AG04449 (cell line): ENCODE measurements at regions not wholly inside any gene's neighbourhood (a gene's known extent, or its start where the extent isn't known, plus 50 kb on each side); places are given as distances from the start of the nearest gene placed in this dataset.

Experiments used
- CTCF ChIA-PET: fragments of 350-600 bp; formaldehyde crosslinking; extraction: SDS; loops from one replicate; lab custom pipeline; 2021; ENCODE audit warnings: antibody characterized with exemption; lab: Yijun Ruan, JAX
- POLR2A ChIA-PET: fragments of 400-600, 350-600 bp; formaldehyde crosslinking; extraction: SDS; loops from one replicate; lab custom pipeline; 2020; ENCODE audit warnings: antibody characterized with exemption, inconsistent platforms; lab: Yijun Ruan, JAX
- DNase-seq: peaks from one replicate; pipeline ENCODE4 v3.0.0-alpha.2; 2010; ENCODE audit warnings: low read depth, low spot score
- H3K4me3 ChIP-seq: 2 replicates; pipeline ENCODE4 v1.5.1; 2011; ENCODE audit warnings: low read depth, mild to moderate bottlenecking, control low read depth, low read length
- TF ChIP-seq, protein P1 (sequence below): IDR thresholded peaks from one replicate; pipeline ENCODE4 v1.5.1; 2011; ENCODE audit warnings: mild to moderate bottlenecking, moderate library complexity, low read length, control low read depth, inconsistent platforms; ENCODE audit not compliant: insufficient read depth; ENCODE audit errors: missing control alignments

DNA sequence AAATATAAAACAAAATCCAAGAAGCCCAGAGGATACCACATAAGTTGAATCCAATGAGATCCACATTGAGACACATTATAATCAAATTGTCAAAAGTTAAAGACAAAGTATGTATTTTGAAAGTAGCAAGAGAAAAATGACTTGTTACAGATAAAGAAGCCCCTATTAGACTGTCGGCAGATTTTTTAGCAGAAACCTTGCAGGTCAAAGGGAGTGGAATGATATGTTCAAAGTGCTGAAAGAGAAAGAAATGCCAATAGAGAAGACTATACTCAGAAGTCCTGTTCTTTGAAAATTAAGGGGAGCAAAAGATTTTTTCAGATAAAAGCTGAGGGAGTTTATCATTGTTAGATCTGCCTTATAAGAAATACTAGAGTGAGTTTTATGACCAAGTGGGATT lies 148.9 kb upstream of the EPHA5 start:
- H3K4me3 ChIP-seq, result no peak overlapping the region
- no peak for DNase-seq
- CTCF ChIA-PET, result no interaction called here
- POLR2A ChIA-PET, result no interaction called here
- TF ChIP-seq, protein P1, sequence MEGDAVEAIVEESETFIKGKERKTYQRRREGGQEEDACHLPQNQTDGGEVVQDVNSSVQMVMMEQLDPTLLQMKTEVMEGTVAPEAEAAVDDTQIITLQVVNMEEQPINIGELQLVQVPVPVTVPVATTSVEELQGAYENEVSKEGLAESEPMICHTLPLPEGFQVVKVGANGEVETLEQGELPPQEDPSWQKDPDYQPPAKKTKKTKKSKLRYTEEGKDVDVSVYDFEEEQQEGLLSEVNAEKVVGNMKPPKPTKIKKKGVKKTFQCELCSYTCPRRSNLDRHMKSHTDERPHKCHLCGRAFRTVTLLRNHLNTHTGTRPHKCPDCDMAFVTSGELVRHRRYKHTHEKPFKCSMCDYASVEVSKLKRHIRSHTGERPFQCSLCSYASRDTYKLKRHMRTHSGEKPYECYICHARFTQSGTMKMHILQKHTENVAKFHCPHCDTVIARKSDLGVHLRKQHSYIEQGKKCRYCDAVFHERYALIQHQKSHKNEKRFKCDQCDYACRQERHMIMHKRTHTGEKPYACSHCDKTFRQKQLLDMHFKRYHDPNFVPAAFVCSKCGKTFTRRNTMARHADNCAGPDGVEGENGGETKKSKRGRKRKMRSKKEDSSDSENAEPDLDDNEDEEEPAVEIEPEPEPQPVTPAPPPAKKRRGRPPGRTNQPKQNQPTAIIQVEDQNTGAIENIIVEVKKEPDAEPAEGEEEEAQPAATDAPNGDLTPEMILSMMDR, result no peak

DNA sequence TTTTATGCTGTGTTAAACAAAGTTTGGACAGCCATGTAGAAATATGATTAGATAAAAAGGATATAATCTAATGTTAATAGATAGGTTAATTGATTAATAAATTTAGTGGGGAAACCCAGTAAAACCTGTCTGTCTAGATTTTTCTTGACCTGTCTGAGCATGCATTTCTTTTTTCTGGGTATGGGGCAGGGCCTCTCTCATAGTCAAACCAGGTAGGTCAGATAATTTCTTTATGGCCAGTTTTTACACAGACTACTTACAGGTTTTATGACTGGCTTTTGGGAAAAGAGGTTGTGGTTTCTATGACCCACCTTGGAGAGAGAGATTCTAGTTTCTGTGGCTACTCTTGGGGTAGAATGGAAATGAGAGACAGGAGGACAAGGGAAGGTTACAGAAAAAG lies 135.6 kb upstream of the EPHA5 start:
- H3K4me3 ChIP-seq, result no peak overlapping the region
- CTCF ChIA-PET, result no interaction called here
- TF ChIP-seq, protein P1, result no peak
- no peak for DNase-seq
- POLR2A ChIA-PET, result no interaction called here

DNA sequence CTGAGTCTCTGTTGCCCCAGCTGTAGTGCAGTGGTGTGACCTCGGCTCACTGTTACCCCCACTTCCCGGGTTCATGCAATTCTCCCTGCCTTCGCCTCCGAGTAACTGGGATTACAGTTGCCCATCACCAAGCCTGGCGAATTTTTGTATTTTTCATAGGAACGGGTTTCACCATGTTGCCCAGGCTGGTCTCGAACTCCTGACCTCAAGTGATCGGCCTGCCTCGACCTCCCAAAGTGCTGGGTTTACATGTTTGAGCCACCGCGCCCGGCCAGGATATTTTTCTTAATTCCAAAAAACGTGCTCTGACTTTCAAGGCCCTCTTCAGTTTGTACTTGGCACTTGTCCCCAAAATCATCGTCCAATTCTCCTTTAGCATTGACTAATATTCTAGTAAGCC lies 129.2 kb upstream of the EPHA5 start:
- ChIA-PET CTCF (no interaction called here), POLR2A (no interaction called here)
- no peak for DNase-seq
- TF ChIP-seq, protein P1, result no peak
- no peak overlapping the region for H3K4me3 ChIP-seq

DNA sequence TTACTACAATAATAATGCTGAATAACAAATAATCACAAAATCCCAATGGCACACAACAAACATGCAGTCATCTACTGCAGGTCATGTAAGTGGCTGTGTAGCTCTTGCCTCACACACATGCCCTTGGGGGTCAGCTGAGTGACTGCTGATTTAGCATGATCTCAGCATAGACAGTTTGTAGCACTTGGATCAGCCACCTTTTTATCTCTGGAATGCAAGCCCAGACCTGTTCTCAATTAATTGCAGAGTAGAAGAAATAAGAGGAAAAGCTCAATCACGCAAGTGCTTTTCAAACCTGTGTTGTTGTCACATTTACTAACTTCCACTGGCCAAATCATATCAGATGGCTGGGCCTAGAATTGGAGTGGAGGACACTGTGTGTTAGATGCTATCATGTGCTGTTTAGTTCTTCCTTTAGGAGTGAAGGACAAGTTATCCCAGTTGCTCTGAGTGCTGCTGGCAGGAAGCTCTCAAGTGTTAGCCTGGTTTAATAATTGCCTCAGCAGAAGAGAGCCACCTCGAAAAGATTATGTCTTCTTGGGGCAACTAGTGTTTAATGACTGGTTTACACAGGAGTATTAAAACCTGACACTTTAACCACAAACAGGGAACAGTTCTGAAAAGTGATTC lies 128.3 kb upstream of the EPHA5 start:
- H3K4me3 ChIP-seq, result no peak overlapping the region
- ChIA-PET CTCF (no interaction called here), POLR2A (no interaction called here)
- no peak for DNase-seq
- TF ChIP-seq, protein P1, result no peak

DNA sequence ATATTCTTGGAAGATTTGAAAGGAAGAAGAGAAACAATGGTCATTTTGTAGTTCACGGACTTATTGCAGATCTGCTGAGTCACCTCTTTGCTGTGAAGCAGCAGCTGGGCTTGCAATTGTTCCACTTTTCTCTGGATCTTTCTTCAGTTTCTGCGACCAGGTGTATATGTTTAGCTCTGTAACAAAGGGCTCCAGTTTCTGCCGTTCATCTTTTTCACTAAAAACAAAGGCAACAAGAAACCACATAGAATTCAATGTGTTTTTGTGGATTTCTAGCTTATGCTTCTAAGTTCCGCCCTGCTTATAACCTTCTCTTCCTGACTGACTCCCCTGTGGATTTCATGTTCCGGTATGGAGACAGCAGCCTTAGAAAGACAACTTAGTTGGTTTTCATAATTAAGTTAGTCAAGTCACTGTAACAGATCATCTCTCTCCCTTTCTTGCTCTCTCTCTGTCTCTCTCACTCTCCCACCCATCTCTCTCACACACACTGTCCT lies 121.6 kb upstream of the EPHA5 start:
- CTCF ChIA-PET, result no interaction called here
- H3K4me3 ChIP-seq, result no peak overlapping the region
- DNase-seq, result no peak
- TF ChIP-seq, protein P1, result no peak
- POLR2A ChIA-PET, result no interaction called here

DNA sequence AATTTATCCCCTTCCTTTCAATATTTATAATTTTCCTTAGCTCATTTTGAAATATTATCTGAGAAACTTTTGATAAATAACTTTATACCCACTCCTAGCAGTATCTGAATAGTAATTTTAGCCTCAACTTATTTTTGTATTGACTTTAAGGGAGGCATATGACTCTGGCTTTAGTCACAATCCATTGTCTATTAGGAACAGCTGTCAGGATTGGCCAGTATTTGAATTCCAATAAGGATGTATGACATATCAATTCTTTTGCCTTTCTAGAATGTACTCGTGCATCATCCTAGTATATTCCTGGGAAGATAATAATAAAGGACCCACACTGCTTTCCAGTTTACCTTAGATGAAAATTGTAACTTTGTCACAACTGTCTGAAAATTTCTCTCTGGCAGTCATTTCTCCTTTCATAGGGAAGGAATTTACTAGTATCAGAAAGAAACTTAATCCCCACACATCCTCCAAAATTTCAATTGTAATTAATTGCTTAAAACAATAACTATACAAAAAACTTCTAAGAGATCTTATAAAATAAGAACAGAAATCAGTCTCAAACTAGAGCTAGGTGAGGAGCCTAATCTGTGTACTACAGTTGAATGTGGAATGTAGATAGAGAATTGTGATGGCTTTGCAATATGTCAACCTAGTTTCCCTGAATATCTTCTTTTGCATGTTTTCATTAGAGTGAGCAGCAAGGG lies 121.0 kb upstream of the EPHA5 start:
- no peak for DNase-seq
- TF ChIP-seq, protein P1, result no peak
- POLR2A ChIA-PET, result no interaction called here
- H3K4me3 ChIP-seq, result no peak overlapping the region
- CTCF ChIA-PET, result no interaction called here
